Astrocyte of the cerebellum (primary cell): ENCODE measurements at regions not wholly inside any gene's neighbourhood (a gene's known extent, or its start where the extent isn't known, plus 50 kb on each side); places are given as distances from the start of the nearest gene placed in this dataset.

Experiments
- DNase-seq: peaks from one replicate; pipeline ENCODE4 v3.0.0-alpha.2; 2011; ENCODE audit warnings: low read depth
- H3K4me3 ChIP-seq: 2 replicates; pipeline ENCODE4 v1.5.1; 2011; ENCODE audit warnings: mild to moderate bottlenecking, low read depth, low read length, moderate library complexity
- CTCF ChIP-seq: IDR thresholded peaks from 2 replicates; pipeline ENCODE4 v1.5.1; 2012; ENCODE audit warnings: low read length, low read depth, moderate library complexity, mild to moderate bottlenecking; ENCODE audit errors: missing control alignments
- in situ Hi-C: cut with HindIII; loops from 2 replicates; pipeline ENCODE4 v1.10.0; 2017; ENCODE audit warnings: low sequenced_read_pairs

- peak; percentile 4 for DNase-seq
- no peak for TF ChIP-seq CTCF
- in situ Hi-C loops: loop anchor here (25.0 kb wide), 1 partner anchor 337 kb away; no protein-coding TSS in a partner anchor
- H3K4me3 ChIP-seq: no peak overlapping the region
Observed at GRCh38 chr6:71524201-71524600, 235.6 kb downstream of the OGFRL1 start.

- TF ChIP-seq CTCF: no peak
- DNase-seq: no peak
- in situ Hi-C loops: no loop called here
- H3K4me3 ChIP-seq: no peak overlapping the region
Observed at GRCh38 chr6:71527886-71528285, 239.3 kb downstream of the OGFRL1 start.

- TF ChIP-seq CTCF: no peak
- no peak overlapping the region for H3K4me3 ChIP-seq
- in situ Hi-C loops: no loop called here
- DNase-seq: no peak
Observed at GRCh38 chr6:71529026-71529425, 240.4 kb downstream of the OGFRL1 start.

GRCh38 chr6:71529769-71530168, 241.2 kb downstream of the OGFRL1 start:
- no peak for TF ChIP-seq CTCF
- H3K4me3 ChIP-seq: no peak overlapping the region
- in situ Hi-C loops: no loop called here
- DNase-seq: no peak

- no peak for TF ChIP-seq CTCF
- peak; percentile 18 for DNase-seq
- no peak overlapping the region for H3K4me3 ChIP-seq
- in situ Hi-C loops: no loop called here
Observed at GRCh38 chr6:71531006-71531405, 242.4 kb downstream of the OGFRL1 start.

- no peak overlapping the region for H3K4me3 ChIP-seq
- in situ Hi-C loops: no loop called here
- no peak for DNase-seq
- TF ChIP-seq CTCF: no peak
Observed at GRCh38 chr6:71531841-71532240, 243.2 kb downstream of the OGFRL1 start.

GRCh38 chr6:71533939-71534379, 245.3 kb downstream of the OGFRL1 start:
- no peak overlapping the region for H3K4me3 ChIP-seq
- peak; percentile 31 for DNase-seq
- in situ Hi-C loops: no loop called here
- TF ChIP-seq CTCF: peak; percentile 32
